HG02610 (cell line): ENCODE measurements at regions not wholly inside any gene's neighbourhood (a gene's known extent, or its start where the extent isn't known, plus 50 kb on each side); places are given as distances from the start of the nearest gene placed in this dataset.

Experiments used
- ATAC-seq: cut with Tn5 transposase; IDR thresholded peaks from one replicate; pipeline ENCODE4 v1.9.1; 2021; ENCODE audit warnings: mild to moderate bottlenecking, moderate library complexity; ENCODE audit not compliant: unreplicated experiment

DNA sequence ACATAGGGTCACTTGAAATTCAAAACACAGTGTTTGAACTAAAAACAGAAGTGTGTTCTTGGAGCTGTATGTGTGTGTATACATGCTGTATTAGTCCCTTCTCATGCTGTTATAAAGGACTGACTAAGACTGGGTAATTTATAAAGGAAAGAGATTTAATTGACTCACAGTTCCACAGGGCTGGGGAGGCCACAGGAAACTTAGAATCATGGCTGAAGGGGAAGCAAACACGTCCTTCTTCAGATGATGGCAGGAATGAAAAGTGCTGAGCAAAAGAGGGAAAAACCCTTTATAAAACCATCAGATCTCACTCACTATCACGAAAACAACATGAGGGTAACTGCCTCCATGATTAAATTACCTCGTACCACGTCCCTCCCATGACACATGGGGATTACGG lies 224.1 kb downstream of the BCAT1 start:
- ATAC-seq = no peak

DNA sequence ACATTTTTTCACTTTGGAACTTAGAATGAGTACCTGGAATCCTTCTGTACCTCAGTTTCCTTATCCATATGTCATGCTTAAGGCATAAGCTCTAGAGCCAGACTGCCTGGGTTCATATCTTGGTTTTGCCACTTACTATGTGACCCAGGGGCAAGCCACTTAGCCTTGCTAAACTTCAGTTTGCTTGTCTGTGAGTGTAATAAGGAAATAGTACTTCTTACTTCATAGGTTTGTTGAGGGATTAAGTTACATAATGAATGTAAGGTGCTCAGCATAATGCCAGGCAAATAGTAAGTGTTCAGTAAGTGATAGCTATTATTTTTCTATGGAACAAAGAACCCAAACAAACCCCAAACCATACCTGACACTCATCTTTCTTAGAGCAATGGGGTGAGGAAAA lies 225.1 kb downstream of the BCAT1 start:
- ATAC-seq = no peak

DNA sequence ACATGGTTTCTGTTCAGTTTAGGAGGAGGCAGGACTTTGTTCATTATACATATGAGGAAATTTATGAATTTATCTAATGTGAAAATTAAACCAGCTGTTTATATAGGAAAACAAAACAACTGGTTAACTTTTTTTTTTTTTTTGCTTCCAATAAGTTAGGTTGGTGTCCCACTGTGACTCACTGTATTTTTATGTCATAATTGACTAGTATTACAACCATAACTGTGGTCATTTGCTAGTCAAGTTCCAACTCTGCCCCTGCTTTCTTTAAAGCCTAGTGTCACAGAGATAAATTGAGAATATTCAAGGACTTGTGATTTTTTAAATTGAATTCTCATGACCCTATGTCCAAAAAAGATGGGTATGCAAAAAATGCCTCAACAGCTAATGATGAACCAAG lies 227.7 kb downstream of the BCAT1 start:
- no peak for ATAC-seq

DNA sequence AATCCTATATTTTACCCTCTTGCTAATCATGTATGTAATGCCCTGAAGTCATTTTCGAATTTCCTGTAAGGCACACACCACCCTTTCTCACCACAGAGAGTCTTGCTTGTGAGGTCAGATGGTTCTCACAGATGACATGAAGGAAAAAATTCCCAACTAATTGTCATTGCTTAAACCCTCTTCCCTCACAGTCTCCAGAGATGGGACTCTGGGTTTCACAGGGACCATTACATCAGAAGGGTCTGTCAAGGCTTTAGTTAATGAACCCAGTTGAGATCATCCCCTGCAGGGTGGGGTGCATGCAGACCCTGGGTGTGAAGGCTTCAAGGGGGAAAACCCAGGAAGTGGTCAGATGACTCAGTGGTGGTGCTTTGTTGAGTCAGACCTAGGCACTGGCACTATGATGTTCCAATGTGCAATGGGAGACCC lies 229.6 kb downstream of the BCAT1 start:
- peak; percentile 98 for ATAC-seq

GRCh38 chr12:24718617-24719016 lies 230.3 kb downstream of the BCAT1 start:
- ATAC-seq = no peak

- no peak for ATAC-seq
Observed at GRCh38 chr12:24714237-24714636, 234.7 kb downstream of the BCAT1 start.

DNA sequence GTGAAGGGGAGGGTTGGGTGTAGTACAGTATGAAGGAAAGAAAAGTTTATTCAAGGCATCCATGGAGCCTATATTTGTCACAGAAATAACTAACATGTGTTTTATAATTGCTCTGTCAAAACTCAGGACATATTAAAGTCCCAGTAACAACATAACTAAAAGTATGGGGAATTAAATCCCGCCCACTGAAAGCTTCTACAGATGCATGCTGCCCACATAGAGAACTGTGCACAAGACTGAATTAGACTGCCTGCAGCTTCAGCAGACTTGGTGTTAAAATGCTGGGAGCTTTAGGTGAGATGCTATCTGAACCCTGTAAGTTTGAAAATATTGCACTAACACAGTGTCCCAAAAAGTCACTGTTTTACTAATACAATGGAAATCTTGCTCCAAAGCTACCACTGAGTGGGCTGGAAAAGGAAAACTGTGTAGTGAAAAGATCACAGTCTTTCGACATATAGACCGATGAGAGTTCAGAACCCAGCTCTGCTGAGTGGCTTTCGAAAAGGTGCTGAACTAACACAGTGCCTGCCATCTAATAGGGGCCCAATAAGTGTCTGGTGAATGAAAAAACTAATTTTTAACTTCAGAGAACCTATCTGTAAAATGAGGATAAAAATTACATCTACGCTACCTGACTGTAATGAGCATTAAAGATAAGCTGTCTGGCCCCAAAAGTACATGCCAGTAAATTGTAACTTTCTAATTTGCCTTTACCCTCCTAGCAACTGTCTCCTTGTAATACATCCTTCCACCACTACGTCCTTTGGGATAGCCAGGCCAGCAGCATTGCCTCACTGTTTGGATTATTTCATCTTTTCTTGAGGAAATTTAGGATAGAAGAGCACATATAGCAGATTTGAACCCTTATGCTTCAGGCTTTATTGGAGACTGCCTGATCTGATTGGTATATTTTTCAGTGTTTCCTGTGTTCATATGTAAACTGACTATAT lies 237.6 kb downstream of the BCAT1 start:
- ATAC-seq = no peak

GRCh38 chr12:24709216-24709615 lies 239.7 kb downstream of the BCAT1 start:
- ATAC-seq = no peak

GRCh38 chr12:24708718-24709117 lies 240.2 kb downstream of the BCAT1 start:
- no peak for ATAC-seq

DNA sequence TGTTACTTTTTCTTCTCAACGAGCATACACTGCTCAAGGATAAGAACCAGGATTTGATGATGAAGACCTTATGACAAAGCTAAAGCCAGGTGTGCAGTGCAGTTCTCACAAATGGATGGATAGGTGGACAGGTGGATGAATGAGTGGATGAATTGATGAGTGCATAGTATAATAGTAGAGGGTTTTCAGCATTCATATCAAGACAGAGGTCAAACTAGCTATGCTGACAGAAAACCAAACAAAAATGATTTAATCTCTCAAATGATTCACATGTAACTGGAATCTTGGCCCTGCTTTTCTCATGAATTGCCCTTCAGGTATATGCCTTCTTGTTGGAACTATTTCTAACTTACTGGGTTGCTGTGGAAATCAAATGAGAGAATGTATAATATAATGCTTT lies 240.9 kb downstream of the BCAT1 start:
- ATAC-seq = no peak

DNA sequence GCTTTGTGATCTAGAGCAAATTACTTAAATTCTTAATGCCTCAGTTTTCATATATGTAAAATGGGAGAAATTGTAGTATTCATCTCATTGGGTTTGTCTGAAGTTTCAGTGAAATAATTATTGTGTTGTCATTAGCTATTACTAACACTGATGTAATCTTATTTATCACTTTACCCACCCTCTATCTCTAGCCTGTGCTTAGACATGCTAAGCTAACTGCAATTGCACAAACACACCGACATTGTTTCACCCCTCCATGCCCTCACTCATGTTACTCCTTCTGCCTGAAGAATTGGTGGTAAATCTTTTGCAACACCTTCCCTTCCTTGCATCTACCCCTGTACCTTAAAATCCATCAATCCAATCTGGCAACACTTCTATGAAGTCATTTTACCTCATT lies 241.6 kb downstream of the BCAT1 start:
- no peak for ATAC-seq

DNA sequence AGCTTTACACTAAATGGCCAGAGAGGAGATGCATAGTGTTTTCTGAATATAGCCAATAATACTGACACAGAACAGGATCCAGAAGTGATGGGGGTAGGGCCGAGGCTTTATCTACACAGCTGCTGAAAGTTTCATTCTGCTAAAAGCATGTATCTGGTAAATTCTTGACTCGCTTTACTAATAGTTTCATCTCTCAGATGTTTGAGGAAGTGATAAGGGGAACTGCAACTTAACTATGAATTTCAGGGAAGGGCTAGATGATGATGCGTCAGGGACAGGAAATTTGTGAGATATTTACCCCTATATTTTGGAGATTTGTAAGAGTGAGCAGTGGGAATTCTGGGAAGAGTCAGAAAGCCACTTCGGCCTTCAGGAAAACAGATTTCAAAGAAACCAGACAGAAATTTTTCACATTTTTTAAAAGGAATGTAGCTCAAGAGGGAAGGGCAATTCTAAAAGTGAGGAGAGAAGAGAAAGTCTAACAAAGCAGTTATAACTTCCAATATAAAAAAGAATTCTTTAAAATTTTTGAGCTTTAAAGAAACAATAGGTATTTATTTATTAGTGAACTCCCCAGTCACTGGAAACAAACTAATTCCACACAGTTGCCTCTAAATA lies 243.1 kb downstream of the BCAT1 start:
- ATAC-seq = peak; percentile 98

DNA sequence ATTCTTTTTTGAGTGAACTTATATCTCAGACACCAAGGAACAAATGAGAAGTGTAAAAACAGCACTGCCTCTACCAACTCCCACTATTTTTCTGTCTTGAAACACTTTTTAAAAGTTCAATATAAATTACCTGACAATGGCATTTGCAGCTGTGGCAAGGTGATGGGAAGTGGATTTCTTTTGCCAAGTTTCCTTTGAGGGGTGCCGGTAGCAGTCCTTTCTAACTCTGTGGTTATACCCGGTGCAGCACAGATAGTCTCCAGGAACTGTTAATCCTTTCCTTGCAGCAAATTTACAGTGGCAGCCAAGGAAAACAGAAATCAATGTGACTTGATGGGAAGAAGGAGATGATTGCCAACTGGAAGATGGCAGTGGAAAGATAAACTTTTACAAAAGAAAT lies 243.7 kb downstream of the BCAT1 start:
- ATAC-seq = no peak

GRCh38 chr12:24701343-24701742 lies 247.6 kb downstream of the BCAT1 start:
- ATAC-seq = no peak

DNA sequence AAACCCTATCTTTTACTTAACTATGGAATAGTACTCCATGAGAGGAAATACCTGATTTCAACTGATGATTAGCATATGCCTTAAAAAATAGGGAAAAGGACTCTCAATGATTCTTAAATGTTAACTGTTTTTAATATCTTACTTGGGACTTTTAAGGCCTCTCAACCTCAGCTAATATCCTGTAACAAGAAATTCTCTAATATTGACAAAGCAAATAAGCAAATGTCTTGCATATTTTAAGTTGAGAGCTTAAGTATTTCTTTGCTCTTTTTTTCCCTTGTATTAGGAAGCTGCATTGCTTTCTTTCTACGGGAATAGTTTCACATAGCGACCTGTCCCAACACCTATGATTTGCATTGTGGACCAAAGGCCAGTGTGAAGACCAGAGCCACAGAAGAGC lies 249.9 kb downstream of the BCAT1 start:
- ATAC-seq = no peak

GRCh38 chr12:24697769-24698168 lies 251.1 kb downstream of the BCAT1 start:
- no peak for ATAC-seq

DNA sequence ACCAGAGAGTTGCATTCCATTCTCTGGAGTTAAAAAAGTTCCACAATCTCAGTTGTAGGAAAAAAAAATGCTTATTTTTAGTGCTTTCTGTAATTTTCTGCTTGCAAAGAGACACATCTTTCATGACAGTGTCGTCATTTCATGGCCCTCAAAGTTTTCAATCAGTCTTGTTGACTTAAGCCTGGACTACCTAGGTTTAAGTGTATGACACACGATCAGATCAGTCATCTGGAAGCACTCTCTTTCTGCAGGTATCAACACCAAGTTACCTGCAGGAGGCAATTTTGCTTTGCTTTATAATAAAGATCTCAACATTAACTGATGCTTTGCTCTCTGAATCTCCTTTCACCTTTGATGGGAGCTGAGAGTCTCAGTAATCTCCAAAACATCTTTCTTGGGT lies 251.6 kb downstream of the BCAT1 start:
- no peak for ATAC-seq

DNA sequence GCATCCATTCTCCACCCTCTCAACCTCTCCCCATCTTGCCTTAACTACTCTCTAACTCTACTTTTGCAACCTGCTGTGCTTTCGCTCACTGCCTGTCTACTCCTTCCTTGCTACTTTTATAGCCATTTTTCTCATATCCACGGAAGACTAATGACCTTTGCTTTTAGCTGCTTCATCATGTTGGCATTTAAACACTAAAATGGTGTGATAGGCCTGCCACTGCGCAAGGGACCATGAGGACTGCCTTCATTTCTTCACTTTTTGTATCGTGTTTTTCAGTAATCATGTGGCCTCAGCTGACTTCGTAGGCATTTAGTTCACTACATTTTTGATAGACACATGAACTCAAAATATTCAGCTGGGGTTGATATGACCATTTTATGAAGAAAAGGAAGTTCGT lies 252.1 kb downstream of the BCAT1 start:
- ATAC-seq = no peak

DNA sequence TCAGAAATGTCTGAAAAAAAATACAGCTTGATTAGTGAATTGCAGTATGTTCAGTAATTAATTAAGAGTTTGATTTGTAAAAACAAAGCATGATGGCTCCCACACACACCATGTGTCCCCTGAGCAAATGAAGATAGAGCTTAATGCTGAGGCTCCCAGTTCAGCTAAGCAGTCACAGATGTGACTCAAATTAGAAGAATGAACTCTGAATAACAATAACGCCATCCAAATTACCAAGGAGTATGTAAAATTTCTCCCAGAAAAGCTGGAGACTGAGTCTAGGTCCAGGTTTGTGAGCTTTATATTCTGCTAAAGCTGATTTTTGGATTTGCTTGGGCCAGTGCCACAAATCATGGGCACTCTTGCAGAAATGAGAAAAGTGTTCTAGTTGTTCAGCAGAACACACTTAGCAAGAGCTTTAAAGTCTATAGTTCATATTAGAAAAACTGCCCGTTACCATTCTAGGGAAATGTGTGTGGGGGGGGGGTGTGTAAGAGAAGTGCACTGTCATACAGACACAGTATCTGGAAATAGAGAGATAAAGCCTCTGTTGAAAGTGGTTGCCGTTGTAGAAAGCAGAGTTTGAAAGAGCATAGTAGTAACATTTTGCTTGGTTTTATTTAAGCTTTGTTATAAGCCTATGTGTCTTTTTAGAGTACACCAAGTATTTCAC lies 253.1 kb downstream of the BCAT1 start:
- ATAC-seq = no peak

GRCh38 chr12:24695103-24695502 lies 253.8 kb downstream of the BCAT1 start:
- no peak for ATAC-seq

DNA sequence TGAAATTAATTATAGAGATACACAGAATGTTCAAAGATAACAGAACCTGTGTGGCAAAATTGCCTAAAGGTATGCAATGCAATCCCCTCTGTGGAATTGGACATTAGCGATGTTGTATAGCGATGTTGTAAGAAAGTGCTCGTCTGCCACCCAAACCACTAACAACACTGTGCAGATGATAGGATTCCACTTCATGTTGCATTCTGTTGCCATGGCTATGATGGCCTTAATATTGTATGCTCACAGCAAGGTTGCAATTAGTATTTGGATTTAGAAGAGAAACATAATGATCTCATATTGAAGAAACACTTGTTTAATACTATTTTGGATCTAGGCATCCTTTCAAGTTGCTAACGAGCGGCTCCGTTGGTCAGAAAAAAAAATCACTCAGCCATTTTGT lies 260.3 kb downstream of the BCAT1 start:
- no peak for ATAC-seq

DNA sequence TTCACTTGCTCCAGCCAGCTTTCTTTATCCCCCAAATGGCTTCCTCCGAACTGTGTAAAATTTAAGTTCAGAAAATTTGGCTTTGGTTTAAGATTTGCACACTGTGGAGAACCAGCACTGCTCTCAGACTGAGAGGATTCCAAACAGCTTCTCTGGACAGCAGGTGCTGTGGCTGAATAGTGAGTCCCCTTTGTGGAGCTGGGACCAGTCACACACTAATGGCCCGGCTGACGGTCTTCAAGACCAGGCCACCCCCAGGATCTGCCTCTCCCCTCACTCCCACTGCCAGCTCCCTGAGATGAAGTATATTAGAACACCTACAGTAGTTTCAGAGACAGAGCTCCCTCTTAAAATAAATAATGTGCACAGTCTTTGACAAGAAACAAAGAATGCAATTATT lies 267.3 kb downstream of the BCAT1 start:
- no peak for ATAC-seq
